Stomach (tissue), 8 donors: ENCODE measurements at regions not wholly inside any gene's neighbourhood (a gene's known extent, or its start where the extent isn't known, plus 50 kb on each side); places are given as distances from the start of the nearest gene placed in this dataset.

Experiments used
- DNase-seq, 2 donors: peaks; one replicate each; pipeline versions ENCODE4 v3.0.0 to v3.0.0-alpha.2; 2013 to 2019
- H3K27ac ChIP-seq, 5 donors: fragments of 200-600 bp in 4 of 5; sonication (generic) in 4 of 5; one replicate each; pipeline ENCODE4 v1.5.1; 2013 to 2019; ENCODE audit warnings: mild to moderate bottlenecking in 1 of 5, moderate library complexity in 1 of 5
- H3K27me3 ChIP-seq, 3 donors: fragments of 200-600 bp; sonication (generic); one replicate each; pipeline ENCODE4 v1.5.1; 2017 to 2019; ENCODE audit warnings: mixed run types in 1 of 3
- H3K36me3 ChIP-seq, 4 donors: fragments of 200-600 bp; sonication (generic); 1 replicate in 3 of 4; 2 replicates in 1 of 4; pipeline ENCODE4 v1.5.1; 2016 to 2019
- H3K4me1 ChIP-seq, 4 donors: fragments of 200-600 bp; sonication (generic); one replicate each; pipeline ENCODE4 v1.5.1; 2016 to 2019
- H3K4me3 ChIP-seq, 4 donors: fragments of 200-600 bp; sonication (generic) in 3 of 4; one replicate each; pipeline ENCODE4 v1.5.1; 2016 to 2019; ENCODE audit warnings: mild to moderate bottlenecking in 1 of 4
- H3K9me3 ChIP-seq, 4 donors: fragments of 200-600 bp; sonication (generic); one replicate each; pipeline ENCODE4 v1.5.1; 2016 to 2019
- EP300 ChIP-seq: sonication (generic); formaldehyde crosslinking; IDR thresholded peaks from one replicate; pipeline ENCODE4 v1.6.1; 2017; ENCODE audit warnings: antibody characterized with exemption
- POLR2A ChIP-seq, 4 donors: fragments of 450-650 bp; IDR thresholded peaks; one replicate each; pipeline ENCODE4 v1.6.1; 2016; ENCODE audit warnings: antibody characterized with exemption in 4 of 4, control low read depth in 2 of 4, mild to moderate bottlenecking in 1 of 4, moderate library complexity in 1 of 4
- POLR2AphosphoS5 ChIP-seq, 3 donors: sonication (generic); formaldehyde crosslinking; IDR thresholded peaks; one replicate each; pipeline ENCODE4 v1.6.1; 2016; ENCODE audit warnings: antibody characterized with exemption in 3 of 3
- WGBS, 5 donors: extraction: QIAGEN DNeasy Blood & Tissue Kit in 3 of 5; methylation state at CpG; one replicate each; pipeline versions ENCODE4 v1.1.5 to v1.1.7; 2013 to 2018; 5-methylcytosine and 5-hydroxymethylcytosine counted together
- intact Hi-C: fragments of 100-400 bp; cut with DNase I; formaldehyde crosslinking; loops from one replicate; pipeline ENCODE4 v1.15.1; 2023; ENCODE audit warnings: low total_unique reads
- TF ChIP-seq, protein P1 (sequence below), 7 experiments: fragments of 450-650 bp in 4 of 7; fragments of 200-600 bp in 3 of 7; sonication (generic) in 3 of 7; IDR thresholded peaks; one replicate each; pipeline ENCODE4 v1.5.1; 2016 to 2019; ENCODE audit warnings: antibody characterized with exemption in 7 of 7, control low read depth in 2 of 7, mild to moderate bottlenecking in 1 of 7
- donor health status: healthy with polysubstance abuse.
- donor health status: Bipolar disorder and iron deficiency.
- donor health status: healthy.

DNA sequence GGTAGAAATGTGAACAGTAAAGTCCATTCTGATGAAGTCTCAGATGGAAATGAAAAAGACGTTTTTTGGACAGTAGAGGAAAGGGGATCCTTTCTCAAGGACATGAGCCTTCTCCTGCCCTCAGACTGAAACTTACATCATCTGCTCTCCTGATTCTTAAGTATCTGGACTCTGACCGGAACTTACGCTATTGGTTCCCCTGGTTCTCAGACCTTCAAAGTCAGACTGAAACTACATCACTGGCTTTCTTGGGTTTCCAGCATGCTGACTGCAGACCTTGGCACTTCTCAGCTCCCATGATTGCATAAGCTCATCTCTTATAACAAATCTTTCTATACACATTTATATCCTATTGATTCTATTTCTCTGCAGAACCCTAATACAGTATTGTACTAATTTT, 291.0 kb downstream of the SNAPC1 start:
- no peak overlapping the region for H3K27ac ChIP-seq
- no peak for DNase-seq
- H3K4me1 ChIP-seq = no peaks in the 10 kb centered on the region
- H3K9me3 ChIP-seq = peaks cover 0 to 15% (median 10%) of the 10 kb centered on the region in 4 donors
- H3K27me3 ChIP-seq = no peaks in the 10 kb centered on the region
- H3K36me3 ChIP-seq = no peaks in the 10 kb centered on the region
- no peak for TF ChIP-seq POLR2A (IDR thresholded peaks at IDR 0.05)
- TF ChIP-seq, protein P1, sequence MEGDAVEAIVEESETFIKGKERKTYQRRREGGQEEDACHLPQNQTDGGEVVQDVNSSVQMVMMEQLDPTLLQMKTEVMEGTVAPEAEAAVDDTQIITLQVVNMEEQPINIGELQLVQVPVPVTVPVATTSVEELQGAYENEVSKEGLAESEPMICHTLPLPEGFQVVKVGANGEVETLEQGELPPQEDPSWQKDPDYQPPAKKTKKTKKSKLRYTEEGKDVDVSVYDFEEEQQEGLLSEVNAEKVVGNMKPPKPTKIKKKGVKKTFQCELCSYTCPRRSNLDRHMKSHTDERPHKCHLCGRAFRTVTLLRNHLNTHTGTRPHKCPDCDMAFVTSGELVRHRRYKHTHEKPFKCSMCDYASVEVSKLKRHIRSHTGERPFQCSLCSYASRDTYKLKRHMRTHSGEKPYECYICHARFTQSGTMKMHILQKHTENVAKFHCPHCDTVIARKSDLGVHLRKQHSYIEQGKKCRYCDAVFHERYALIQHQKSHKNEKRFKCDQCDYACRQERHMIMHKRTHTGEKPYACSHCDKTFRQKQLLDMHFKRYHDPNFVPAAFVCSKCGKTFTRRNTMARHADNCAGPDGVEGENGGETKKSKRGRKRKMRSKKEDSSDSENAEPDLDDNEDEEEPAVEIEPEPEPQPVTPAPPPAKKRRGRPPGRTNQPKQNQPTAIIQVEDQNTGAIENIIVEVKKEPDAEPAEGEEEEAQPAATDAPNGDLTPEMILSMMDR (IDR thresholded peaks at IDR 0.05) = no peak
- no peak for TF ChIP-seq EP300
- no peak for TF ChIP-seq POLR2AphosphoS5 (IDR thresholded peaks at IDR 0.05)
- H3K4me3 ChIP-seq = no peak overlapping the region
- 72 to 84% (median 82%) methylated on average over 3 of the region's 3 CpGs for WGBS, 5 donors
- intact Hi-C loops = no loop called here

DNA sequence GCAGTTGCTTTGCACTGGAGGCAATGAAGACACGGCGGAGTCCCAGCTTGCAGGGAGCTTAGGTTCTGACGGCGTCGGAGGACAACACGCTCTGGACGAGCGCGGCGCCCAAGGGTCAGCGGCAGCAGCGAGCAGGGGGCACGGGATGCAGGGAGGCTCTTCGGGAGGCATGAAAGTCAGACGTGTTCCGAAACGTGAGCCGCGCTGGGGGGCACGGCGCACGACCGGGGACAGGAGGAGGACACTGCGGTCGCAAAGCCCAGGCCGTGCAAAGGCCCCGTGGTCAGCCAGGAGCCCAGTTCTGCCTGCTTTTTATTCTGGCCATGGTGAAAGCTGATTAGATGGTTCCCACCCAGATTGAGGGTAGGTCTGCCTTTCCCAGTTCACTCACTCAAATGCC, 294.6 kb downstream of the SNAPC1 start:
- Histone ChIP-seq H3K27me3 (no peaks in the 10 kb centered on the region), H3K4me3 (no peak overlapping the region), H3K9me3 (peaks cover 0 to 4% (median 2%) of the 10 kb centered on the region in 4 donors), H3K36me3 (no peaks in the 10 kb centered on the region), H3K27ac (no peak overlapping the region), H3K4me1 (no peaks in the 10 kb centered on the region)
- TF ChIP-seq, protein P1 (IDR thresholded peaks at IDR 0.05) = no peak
- TF ChIP-seq EP300 (no peak), POLR2A (IDR thresholded peaks at IDR 0.05) (no peak), POLR2AphosphoS5 (IDR thresholded peaks at IDR 0.05) (no peak)
- WGBS, 5 donors = 95 to 97% (median 96%) methylated on average over 24 to 27 of the region's 27 CpGs
- no peak for DNase-seq
- intact Hi-C loops = no loop called here

DNA sequence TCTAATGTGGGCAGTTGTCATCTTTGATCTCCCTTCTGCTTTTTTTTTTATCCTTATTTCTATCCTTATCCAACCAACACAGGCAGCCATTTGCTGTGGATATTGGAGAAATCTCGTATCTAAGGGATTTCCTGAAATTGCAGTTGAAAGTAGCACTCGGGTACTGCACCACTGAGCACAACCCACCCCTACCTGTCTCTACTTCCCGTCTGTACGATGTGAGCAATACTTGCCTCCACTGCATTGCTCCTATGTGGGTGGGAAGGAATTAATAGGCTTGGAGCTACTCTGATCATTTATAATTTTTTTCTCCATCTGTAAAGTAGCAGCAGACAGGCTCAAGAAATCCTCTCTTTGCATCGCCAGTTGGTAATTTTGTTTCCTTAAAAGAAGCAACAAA, 300.4 kb downstream of the SNAPC1 start:
- intact Hi-C loops = no loop called here
- Histone ChIP-seq H3K27ac (no peak overlapping the region), H3K36me3 (no peaks in the 10 kb centered on the region), H3K4me3 (no peak overlapping the region), H3K27me3 (peaks cover 0 to 7% (median 0%) of the 10 kb centered on the region in 3 donors), H3K4me1 (no peaks in the 10 kb centered on the region), H3K9me3 (no peaks in the 10 kb centered on the region)
- TF ChIP-seq EP300 = no peak
- TF ChIP-seq, protein P1 (IDR thresholded peaks at IDR 0.05) = no peak
- TF ChIP-seq POLR2A (IDR thresholded peaks at IDR 0.05) = no peak
- no peak for TF ChIP-seq POLR2AphosphoS5 (IDR thresholded peaks at IDR 0.05)
- 60 to 81% (median 67%) methylated on average over 5 of the region's 5 CpGs for WGBS, 5 donors
- DNase-seq = no peak

DNA sequence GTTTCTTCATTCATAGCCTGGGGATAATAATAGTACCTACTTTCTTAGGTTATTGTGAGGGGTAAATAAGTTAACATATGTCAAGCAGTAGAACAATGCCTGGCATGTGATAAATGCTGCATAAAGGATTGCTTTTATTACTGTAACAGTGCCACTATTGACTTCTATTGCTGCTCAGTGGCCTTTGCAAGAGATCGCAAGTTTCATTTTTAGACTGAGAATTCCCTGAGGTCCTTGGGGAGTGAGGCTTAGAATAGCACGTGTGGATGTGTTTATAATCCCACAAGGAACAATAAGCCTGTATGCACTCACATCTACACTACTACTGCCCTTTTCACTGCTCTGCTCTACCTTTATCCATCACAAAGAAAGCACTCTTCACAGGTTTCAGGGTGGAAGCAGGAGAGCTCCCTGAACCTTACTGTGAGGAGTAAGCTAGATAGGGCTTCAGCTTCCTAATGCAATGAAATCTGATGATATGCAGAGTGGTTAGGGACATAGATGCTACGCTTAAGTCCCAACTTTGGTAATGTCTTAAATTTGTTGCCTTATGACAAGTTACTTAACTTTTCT, 302.6 kb downstream of the SNAPC1 start:
- intact Hi-C loops = no loop called here
- WGBS, 5 donors = 42 to 66% (median 60%) methylated on average over 3 of the region's 3 CpGs

More for the DNA sequence above, 302.6 kb downstream of the SNAPC1 start:
- no peaks in the 10 kb centered on the region for H3K36me3 ChIP-seq
- H3K9me3 ChIP-seq = no peaks in the 10 kb centered on the region
- H3K4me1 ChIP-seq = no peaks in the 10 kb centered on the region
- H3K27me3 ChIP-seq = peaks cover 0 to 7% (median 0%) of the 10 kb centered on the region in 3 donors
- TF ChIP-seq EP300 = no peak
- no peak for TF ChIP-seq POLR2A (IDR thresholded peaks at IDR 0.05)
- TF ChIP-seq, protein P1 (IDR thresholded peaks at IDR 0.05) = no peak
- TF ChIP-seq POLR2AphosphoS5 (IDR thresholded peaks at IDR 0.05) = no peak
- H3K27ac ChIP-seq = no peak overlapping the region
- no peak overlapping the region for H3K4me3 ChIP-seq
- no peak for DNase-seq
